NCI-H526 treated with DMSO at 0.1 percent for 48 hours (cell line): ENCODE measurements at regions not wholly inside any gene's neighbourhood (a gene's known extent, or its start where the extent isn't known, plus 50 kb on each side); places are given as distances from the start of the nearest gene placed in this dataset.

ENCODE experiments used
- DNase-seq: peaks from one replicate; lab custom pipeline; 2025; lab: John Stamatoyannopoulos, UW

- DNase-seq = no peak
Observed at GRCh38 chr15:88315221-88315878, 58.8 kb upstream of the NTRK3 start.

- DNase-seq = no peak
Observed at GRCh38 chr15:88312941-88313579, 56.5 kb upstream of the NTRK3 start.

GRCh38 chr15:88309363-88309762 is 52.8 kb upstream of the NTRK3 start:
- DNase-seq = no peak

- DNase-seq = no peak
Observed at GRCh38 chr15:88307344-88307743, 50.8 kb upstream of the NTRK3 start.
